GM12874 (cell line): ENCODE measurements at regions not wholly inside any gene's neighbourhood (a gene's known extent, or its start where the extent isn't known, plus 50 kb on each side); places are given as distances from the start of the nearest gene placed in this dataset.

Source experiments
- CTCF ChIP-seq: IDR thresholded peaks from 2 replicates; pipeline ENCODE4 v1.5.1; 2011; ENCODE audit warnings: low read depth, mild to moderate bottlenecking, control low read depth, low read length, moderate library complexity; ENCODE audit not compliant: insufficient read depth

- TF ChIP-seq CTCF = no peak
Measured at GRCh38 chr3:187909866-187910265, 164.6 kb upstream of the BCL6 start.

- TF ChIP-seq CTCF = no peak
Measured at GRCh38 chr3:187912007-187912406, 166.7 kb upstream of the BCL6 start.

- TF ChIP-seq CTCF = no peak
Measured at GRCh38 chr3:187913617-187914033, 168.4 kb upstream of the BCL6 start.

- no peak for TF ChIP-seq CTCF
Measured at GRCh38 chr3:187914231-187914630, 169.0 kb upstream of the BCL6 start.

GRCh38 chr3:187916072-187916471 lies 170.8 kb upstream of the BCL6 start:
- TF ChIP-seq CTCF = no peak

GRCh38 chr3:187918081-187918644 lies 172.9 kb upstream of the BCL6 start:
- TF ChIP-seq CTCF = no peak

- TF ChIP-seq CTCF = no peak
Measured at GRCh38 chr3:187919048-187919447, 173.8 kb upstream of the BCL6 start.
